ENCODE measurements at regions not wholly inside any gene's neighbourhood (a gene's known extent, or its start where the extent isn't known, plus 50 kb on each side); places are given as distances from the start of the nearest gene placed in this dataset.

GRCh38 chrX:38992441-38993096, 191.3 kb downstream of the MID1IP1 start:
- Mint-ChIP-seq H3K9me3 (ENCODE audit: unreplicated experiment) (no peaks in the 10 kb centered on the region), H3K36me3 (ENCODE audit: insufficient read depth, unreplicated experiment) (no peaks in the 10 kb centered on the region), H3K4me3 (ENCODE audit: unreplicated experiment) (no peak overlapping the region), H3K4me1 (ENCODE audit: low read depth, unreplicated experiment) (no peaks in the 10 kb centered on the region), H3K27me3 (ENCODE audit: insufficient read depth, unreplicated experiment) (no peaks in the 10 kb centered on the region), H3K27ac (ENCODE audit: unreplicated experiment) (no peak overlapping the region)
- DNase-seq = no peak
- no TSS peak for BruUV-seq (replicated peaks)
- H3K9me3 ChIP-seq = no peaks in the 10 kb centered on the region
- H3K4me3 ChIP-seq (ENCODE audit: low read depth, low read length) = no peak overlapping the region
- intact Hi-C loops (cut with micrococcal nuclease; ENCODE audit: unreplicated experiment) = no loop called here
- ChIA-PET POLR2A (no interaction called here), CTCF (no interaction called here)
- H3K27me3 ChIP-seq (replicated peaks; ENCODE audit: control insufficient read depth, insufficient read depth, low read length) = no peaks in the 10 kb centered on the region
- TF ChIP-seq CTCF (IDR thresholded peaks at IDR 0.05; ENCODE audit: insufficient read depth in 1 of 2, low read depth in 1 of 2, low read length in 1 of 2, severe bottlenecking in 1 of 2, unreplicated experiment in 1 of 2) = no peak
- no peaks in the 10 kb centered on the region for H3K36me3 ChIP-seq (ENCODE audit: control insufficient read depth, insufficient read depth, low read length)
- H3K4me1 ChIP-seq = no peaks in the 10 kb centered on the region

- CTCF ChIA-PET = no interaction called here
- no peaks in the 10 kb centered on the region for H3K27me3 ChIP-seq (replicated peaks; ENCODE audit: control insufficient read depth, insufficient read depth, low read length)
Observed at GRCh38 chrX:38993500-38993899, 192.2 kb downstream of the MID1IP1 start.

GRCh38 chrX:38999099-38999498, 197.8 kb downstream of the MID1IP1 start:
- no peak for DNase-seq
- Mint-ChIP-seq H3K4me3 (ENCODE audit: unreplicated experiment) (no peak overlapping the region), H3K27ac (ENCODE audit: unreplicated experiment) (no peak overlapping the region), H3K4me1 (ENCODE audit: low read depth, unreplicated experiment) (no peaks in the 10 kb centered on the region), H3K9me3 (ENCODE audit: unreplicated experiment) (peaks cover 12% of the 10 kb centered on the region), H3K36me3 (ENCODE audit: insufficient read depth, unreplicated experiment) (no peaks in the 10 kb centered on the region), H3K27me3 (ENCODE audit: insufficient read depth, unreplicated experiment) (no peaks in the 10 kb centered on the region)
- ChIA-PET POLR2A (no interaction called here), CTCF (no interaction called here)
- Histone ChIP-seq H3K4me3 (ENCODE audit: low read depth, low read length) (no peak overlapping the region), H3K9me3 (no peaks in the 10 kb centered on the region), H3K27me3 (replicated peaks; ENCODE audit: control insufficient read depth, insufficient read depth, low read length) (no peaks in the 10 kb centered on the region), H3K4me1 (no peaks in the 10 kb centered on the region), H3K36me3 (ENCODE audit: control insufficient read depth, insufficient read depth, low read length) (no peaks in the 10 kb centered on the region)
- no TSS peak for BruUV-seq (replicated peaks)
- intact Hi-C loops (cut with micrococcal nuclease; ENCODE audit: unreplicated experiment) = no loop called here
- no peak for TF ChIP-seq CTCF (IDR thresholded peaks at IDR 0.05; ENCODE audit: insufficient read depth in 1 of 2, low read depth in 1 of 2, low read length in 1 of 2, severe bottlenecking in 1 of 2, unreplicated experiment in 1 of 2)

More at GRCh38 chrX:38993500-38993899, 192.2 kb downstream of the MID1IP1 start:
- Mint-ChIP-seq H3K4me1 (ENCODE audit: low read depth, unreplicated experiment) (no peaks in the 10 kb centered on the region), H3K36me3 (ENCODE audit: insufficient read depth, unreplicated experiment) (no peaks in the 10 kb centered on the region), H3K27me3 (ENCODE audit: insufficient read depth, unreplicated experiment) (no peaks in the 10 kb centered on the region), H3K9me3 (ENCODE audit: unreplicated experiment) (no peaks in the 10 kb centered on the region), H3K4me3 (ENCODE audit: unreplicated experiment) (no peak overlapping the region), H3K27ac (ENCODE audit: unreplicated experiment) (no peak overlapping the region)
- BruUV-seq (replicated peaks) = no TSS peak
- no peak overlapping the region for H3K4me3 ChIP-seq (ENCODE audit: low read depth, low read length)
- POLR2A ChIA-PET = no interaction called here
- no peaks in the 10 kb centered on the region for H3K9me3 ChIP-seq
- no peak for TF ChIP-seq CTCF (IDR thresholded peaks at IDR 0.05; ENCODE audit: insufficient read depth in 1 of 2, low read depth in 1 of 2, low read length in 1 of 2, severe bottlenecking in 1 of 2, unreplicated experiment in 1 of 2)
- no peaks in the 10 kb centered on the region for H3K36me3 ChIP-seq (ENCODE audit: control insufficient read depth, insufficient read depth, low read length)
- no peaks in the 10 kb centered on the region for H3K4me1 ChIP-seq
- intact Hi-C loops (cut with micrococcal nuclease; ENCODE audit: unreplicated experiment) = no loop called here
- DNase-seq = no peak

Measured in Caco-2 (cell line).